ENCODE measurements at regions not wholly inside any gene's neighbourhood (a gene's known extent, or its start where the extent isn't known, plus 50 kb on each side); places are given as distances from the start of the nearest gene placed in this dataset.
"Not testable (repeated sequence)": the region's sequence is repeated elsewhere in the genome, so short reads cannot be mapped to it uniquely, and the experiment has no call there.

GRCh38 chr15:85196697-85197096 is 183.7 kb upstream of the AKAP13 start:
- not testable (repeated sequence) for H3K27me3 Mint-ChIP-seq (ENCODE audit: low read depth); H3K36me3 Mint-ChIP-seq (ENCODE audit: low read depth); H3K27ac Mint-ChIP-seq; H3K9me3 Mint-ChIP-seq; H3K4me1 Mint-ChIP-seq; H3K4me3 Mint-ChIP-seq

GRCh38 chr15:85197582-85197981 is 182.8 kb upstream of the AKAP13 start:
- H3K27me3 Mint-ChIP-seq (ENCODE audit: low read depth); H3K4me3 Mint-ChIP-seq; H3K4me1 Mint-ChIP-seq; H3K36me3 Mint-ChIP-seq (ENCODE audit: low read depth); H3K27ac Mint-ChIP-seq; H3K9me3 Mint-ChIP-seq: not testable (repeated sequence)

- not testable (repeated sequence) for H3K27ac Mint-ChIP-seq; H3K36me3 Mint-ChIP-seq (ENCODE audit: low read depth); H3K27me3 Mint-ChIP-seq (ENCODE audit: low read depth); H3K9me3 Mint-ChIP-seq; H3K4me1 Mint-ChIP-seq; H3K4me3 Mint-ChIP-seq
These were observed 182.0 kb upstream of the AKAP13 start for GRCh38 chr15:85198432-85198831.

DNA sequence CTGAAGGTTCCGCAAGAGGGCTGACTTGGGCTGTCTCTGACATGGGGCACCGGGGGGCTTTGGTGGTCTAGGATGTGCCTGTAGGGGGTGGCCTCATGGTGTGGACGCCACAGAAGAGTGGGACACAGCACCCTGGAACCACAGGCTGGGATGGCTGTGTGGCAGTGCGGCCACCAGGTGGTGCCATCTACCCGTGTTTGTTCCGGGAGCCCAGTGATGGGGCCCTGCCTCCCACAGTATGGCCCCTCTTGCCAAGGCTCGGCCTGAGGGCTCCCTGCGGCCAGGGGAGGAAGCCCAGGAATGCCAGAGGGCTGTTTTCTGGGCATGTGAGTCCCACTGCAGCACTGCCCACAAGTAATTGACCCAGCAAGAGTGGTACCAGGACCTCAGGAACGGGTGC is 180.2 kb upstream of the AKAP13 start:
- H3K4me3 Mint-ChIP-seq; H3K36me3 Mint-ChIP-seq (ENCODE audit: low read depth); H3K4me1 Mint-ChIP-seq; H3K9me3 Mint-ChIP-seq; H3K27me3 Mint-ChIP-seq (ENCODE audit: low read depth); H3K27ac Mint-ChIP-seq: not testable (repeated sequence)

DNA sequence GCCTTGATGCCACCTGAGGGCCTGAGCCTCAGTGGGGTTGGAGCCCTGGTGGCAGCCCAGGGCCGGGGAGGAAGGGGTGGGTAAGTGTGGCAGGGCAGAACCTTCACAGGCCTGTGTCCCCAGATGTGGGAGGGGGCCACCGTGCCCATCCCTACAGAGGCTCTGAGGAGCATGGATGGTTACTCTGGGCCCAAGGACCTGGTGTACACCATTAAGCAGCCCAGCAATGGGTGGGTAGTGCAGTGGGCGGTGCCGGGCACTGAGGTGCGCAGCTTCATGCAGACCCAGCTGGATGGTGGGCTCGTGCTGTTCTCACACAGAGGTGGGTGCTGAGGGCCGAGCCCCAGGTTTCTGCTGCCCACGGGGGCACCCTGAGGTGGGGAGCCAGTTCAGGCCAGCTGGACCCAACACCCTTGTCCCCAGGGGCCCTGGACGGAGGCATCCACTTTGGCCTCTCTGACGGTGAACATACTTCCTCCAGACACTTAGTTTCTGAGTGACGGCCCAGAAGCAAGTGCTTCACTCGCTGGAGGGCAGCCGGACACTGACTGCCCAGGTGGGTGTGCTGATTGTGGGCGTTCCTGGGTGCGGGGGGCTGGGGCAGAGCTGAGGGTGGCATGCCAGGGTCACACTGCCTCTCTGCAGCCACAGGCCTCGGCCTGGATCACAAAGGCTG is 179.1 kb upstream of the AKAP13 start:
- H3K36me3 Mint-ChIP-seq (ENCODE audit: low read depth); H3K4me3 Mint-ChIP-seq; H3K9me3 Mint-ChIP-seq; H3K27me3 Mint-ChIP-seq (ENCODE audit: low read depth); H3K4me1 Mint-ChIP-seq; H3K27ac Mint-ChIP-seq: not testable (repeated sequence)

- not testable (repeated sequence) for H3K27me3 Mint-ChIP-seq (ENCODE audit: low read depth); H3K9me3 Mint-ChIP-seq; H3K36me3 Mint-ChIP-seq (ENCODE audit: low read depth); H3K27ac Mint-ChIP-seq; H3K4me3 Mint-ChIP-seq; H3K4me1 Mint-ChIP-seq
These were observed 175.9 kb upstream of the AKAP13 start for GRCh38 chr15:85204481-85204880.

GRCh38 chr15:85233791-85234325 is 146.5 kb upstream of the AKAP13 start:
- not testable (repeated sequence) for H3K4me1 Mint-ChIP-seq; H3K9me3 Mint-ChIP-seq; H3K27ac Mint-ChIP-seq; H3K36me3 Mint-ChIP-seq (ENCODE audit: low read depth); H3K27me3 Mint-ChIP-seq (ENCODE audit: low read depth)
- peak overlapping the region; percentile 43 to 58 (median 47) for H3K4me3 Mint-ChIP-seq

- not testable (repeated sequence) for H3K27ac Mint-ChIP-seq
- peak overlapping the region; percentile 56 to 74 (median 72) for H3K4me3 Mint-ChIP-seq
These were observed 145.8 kb upstream of the AKAP13 start for GRCh38 chr15:85234450-85235196.

DNA sequence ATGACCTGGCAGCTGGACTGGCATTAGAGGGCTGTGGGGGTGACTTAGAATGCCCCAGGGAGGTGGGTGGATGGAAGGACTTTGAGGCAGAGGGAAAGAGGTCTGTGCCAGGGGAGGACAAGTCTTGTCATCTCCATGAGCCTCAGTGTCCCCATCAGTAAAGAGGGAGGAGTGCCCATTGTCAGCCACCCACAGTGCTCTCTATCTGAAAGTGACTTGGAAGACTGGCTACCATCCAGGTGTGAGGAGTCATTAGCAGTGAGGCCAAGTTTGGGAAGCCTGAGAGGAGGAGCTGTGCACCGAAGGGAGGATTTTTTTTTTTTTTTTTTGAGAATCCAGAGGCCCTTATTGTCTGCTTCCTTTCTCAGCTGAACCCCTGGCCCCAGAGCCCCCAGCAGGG is 136.3 kb upstream of the AKAP13 start:
- H3K36me3 Mint-ChIP-seq (ENCODE audit: low read depth); H3K27ac Mint-ChIP-seq; H3K27me3 Mint-ChIP-seq (ENCODE audit: low read depth); H3K9me3 Mint-ChIP-seq; H3K4me1 Mint-ChIP-seq; H3K4me3 Mint-ChIP-seq: not testable (repeated sequence)

More at GRCh38 chr15:85234450-85235196, 145.8 kb upstream of the AKAP13 start:
- H3K27me3 Mint-ChIP-seq (ENCODE audit: low read depth); H3K4me1 Mint-ChIP-seq; H3K9me3 Mint-ChIP-seq; H3K36me3 Mint-ChIP-seq (ENCODE audit: low read depth): not testable (repeated sequence)

- not testable (repeated sequence) for H3K36me3 Mint-ChIP-seq (ENCODE audit: low read depth); H3K4me1 Mint-ChIP-seq; H3K27ac Mint-ChIP-seq; H3K4me3 Mint-ChIP-seq; H3K9me3 Mint-ChIP-seq; H3K27me3 Mint-ChIP-seq (ENCODE audit: low read depth)
These were observed 129.4 kb upstream of the AKAP13 start for GRCh38 chr15:85250938-85251542.

DNA sequence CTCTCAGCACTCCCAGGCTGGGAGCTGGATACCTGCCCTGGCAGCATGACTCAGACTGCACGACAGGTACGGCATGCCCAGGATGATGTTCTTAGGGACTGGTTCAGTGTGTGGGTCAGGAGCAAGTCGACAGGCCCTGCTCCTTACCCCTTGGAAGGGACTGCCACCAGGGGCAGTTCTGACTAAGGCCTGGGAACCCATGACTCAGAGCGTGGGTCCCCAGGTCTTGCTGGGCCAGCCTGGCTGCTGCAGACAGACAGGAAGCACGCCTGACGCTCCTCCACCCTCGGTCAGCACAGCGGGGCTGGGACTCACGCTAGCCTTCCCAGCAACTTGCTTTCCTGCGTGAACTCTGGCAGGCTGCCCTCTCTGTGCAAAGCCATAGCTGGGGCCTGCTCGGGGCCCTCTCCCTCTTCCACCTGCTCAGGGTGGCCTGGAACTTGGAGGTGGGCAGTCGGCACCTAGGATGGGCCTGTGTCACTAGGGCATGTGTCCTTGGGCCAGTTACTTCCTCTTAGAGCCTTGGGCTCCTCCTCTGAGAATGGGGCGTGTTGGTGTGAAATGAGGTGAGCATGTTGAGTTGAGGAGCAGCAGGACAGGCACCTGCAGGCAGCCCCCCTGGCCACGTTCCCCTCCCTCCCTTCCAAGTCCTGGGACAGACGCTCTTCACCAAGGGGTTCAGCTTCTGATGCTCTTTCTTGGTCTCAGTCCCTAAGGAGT is 127.0 kb upstream of the AKAP13 start:
- not testable (repeated sequence) for H3K4me3 Mint-ChIP-seq; H3K27me3 Mint-ChIP-seq (ENCODE audit: low read depth); H3K36me3 Mint-ChIP-seq (ENCODE audit: low read depth); H3K9me3 Mint-ChIP-seq; H3K4me1 Mint-ChIP-seq; H3K27ac Mint-ChIP-seq

GRCh38 chr15:85254961-85255360 is 125.4 kb upstream of the AKAP13 start:
- not testable (repeated sequence) for H3K27me3 Mint-ChIP-seq (ENCODE audit: low read depth); H3K4me3 Mint-ChIP-seq; H3K36me3 Mint-ChIP-seq (ENCODE audit: low read depth); H3K4me1 Mint-ChIP-seq; H3K9me3 Mint-ChIP-seq; H3K27ac Mint-ChIP-seq

DNA sequence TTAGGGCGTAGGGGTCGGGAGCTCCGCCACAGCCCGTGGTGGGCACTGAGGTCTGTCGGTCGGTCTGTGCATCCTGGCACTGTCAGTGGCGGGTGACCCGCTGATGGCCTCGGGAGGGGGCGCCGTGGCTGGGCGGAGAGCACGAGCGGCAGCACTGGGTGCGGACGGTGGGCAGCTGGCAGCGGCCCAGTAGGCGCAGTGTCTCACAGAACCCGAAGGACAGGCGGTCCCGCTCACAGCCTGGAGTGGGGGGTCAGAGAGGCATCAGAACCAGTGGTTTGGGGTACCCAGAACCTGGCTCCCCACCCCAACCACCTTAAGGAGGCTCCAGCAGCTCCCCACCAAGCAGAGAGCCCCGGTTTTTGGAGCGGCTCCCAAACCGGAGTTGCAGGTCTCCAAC is 124.9 kb upstream of the AKAP13 start:
- H3K27ac Mint-ChIP-seq; H3K27me3 Mint-ChIP-seq (ENCODE audit: low read depth); H3K4me3 Mint-ChIP-seq; H3K4me1 Mint-ChIP-seq; H3K36me3 Mint-ChIP-seq (ENCODE audit: low read depth); H3K9me3 Mint-ChIP-seq: not testable (repeated sequence)

- not testable (repeated sequence) for H3K27me3 Mint-ChIP-seq (ENCODE audit: low read depth); H3K4me3 Mint-ChIP-seq; H3K9me3 Mint-ChIP-seq; H3K27ac Mint-ChIP-seq; H3K36me3 Mint-ChIP-seq (ENCODE audit: low read depth); H3K4me1 Mint-ChIP-seq
These were observed 124.1 kb upstream of the AKAP13 start for GRCh38 chr15:85256009-85256997.

Data from nephron (organoid).